H1 (cell line): ENCODE measurements at regions not wholly inside any gene's neighbourhood (a gene's known extent, or its start where the extent isn't known, plus 50 kb on each side); places are given as distances from the start of the nearest gene placed in this dataset.

ENCODE experiments used
- CTCF ChIA-PET: fragments of 300-600 bp; sonication (Branson Sonifier 250); formaldehyde crosslinking; loops from one replicate; lab custom pipeline; 2021; ENCODE audit not compliant: partially characterized antibody; lab: Charles Lee
- POLR2A ChIA-PET: fragments of 300-600 bp; sonication (Branson Sonifier 250); formaldehyde crosslinking; loops from one replicate; lab custom pipeline; 2021; ENCODE audit warnings: inconsistent platforms; ENCODE audit not compliant: partially characterized antibody; lab: Charles Lee
- DNase-seq, 2 experiments: peaks; one replicate each; pipeline versions ENCODE4 v3.0.0 to v3.0.0-alpha.2; 2010 to 2022; ENCODE audit warnings: low spot score in 2 of 2, low read depth in 1 of 2, mixed read lengths in 1 of 2
- FAIRE-seq: peaks from 2 replicates; lab custom pipeline; 2011; peaks lifted over from hg19 to GRCh38; lab: Jason Lieb, UNC
- H2AFZ ChIP-seq: 2 replicates; pipeline ENCODE4 v1.8.1; 2012; ENCODE audit warnings: low read length, inconsistent platforms
- H2AK5ac ChIP-seq: 2 replicates; pipeline ENCODE4 v1.6.1; 2013; ENCODE audit warnings: low read depth, low read length
- H2BK120ac ChIP-seq: replicated peaks from 2 replicates; pipeline ENCODE3; 2013; ENCODE audit warnings: low read depth, low read length, inconsistent platforms
- H2BK12ac ChIP-seq: 2 replicates; pipeline ENCODE4 v1.6.1; 2013; ENCODE audit warnings: low read depth, low read length
- H2BK15ac ChIP-seq: 2 replicates; pipeline ENCODE4 v1.6.1; 2013; ENCODE audit warnings: low read length
- H2BK20ac ChIP-seq: 2 replicates; pipeline ENCODE4 v1.6.1; 2013; ENCODE audit warnings: low read length
- H2BK5ac ChIP-seq: 2 replicates; pipeline ENCODE4 v1.6.1; 2013; ENCODE audit warnings: low read depth, low read length
- H3K14ac ChIP-seq: 2 replicates; pipeline ENCODE4 v1.6.1; 2013; ENCODE audit warnings: inconsistent platforms; ENCODE audit not compliant: insufficient read length
- H3K18ac ChIP-seq: 2 replicates; pipeline ENCODE4 v1.6.1; 2013; ENCODE audit warnings: low read length; ENCODE audit errors: extremely low read depth
- H3K23ac ChIP-seq: 2 replicates; pipeline ENCODE4 v1.6.1; 2013; ENCODE audit warnings: inconsistent platforms; ENCODE audit not compliant: insufficient read length
- H3K23me2 ChIP-seq: 2 replicates; pipeline ENCODE4 v1.6.1; 2013; ENCODE audit warnings: low read depth, low read length
- H3K27ac ChIP-seq: 2 replicates; pipeline ENCODE4 v1.6.1; 2011; ENCODE audit warnings: low read depth, low read length, inconsistent platforms
- H3K27me3 ChIP-seq, 4 experiments: replicated peaks in 1 of 4; 1 replicate in 1 of 4; 2 replicates in 3 of 4; pipeline versions ENCODE4 v1.6.1 to v1.8.1; 2011 to 2013; ENCODE audit warnings: low read length in 3 of 4, mild to moderate bottlenecking in 3 of 4, inconsistent platforms in 2 of 4, mixed read lengths in 2 of 4, moderate library complexity in 1 of 4; ENCODE audit not compliant: control insufficient read depth in 3 of 4, insufficient read depth in 3 of 4; ENCODE audit errors: extremely low read depth in 1 of 4
- H3K36me3 ChIP-seq, 4 experiments: 2 replicates each; pipeline versions ENCODE4 v1.6.1 to v1.8.1; 2011 to 2013; ENCODE audit warnings: mild to moderate bottlenecking in 4 of 4, low read length in 3 of 4, moderate library complexity in 2 of 4, control low read depth in 1 of 4, inconsistent platforms in 1 of 4; ENCODE audit not compliant: insufficient read depth in 4 of 4, control insufficient read depth in 2 of 4
- H3K4ac ChIP-seq: replicated peaks from 2 replicates; pipeline ENCODE3; 2013; ENCODE audit warnings: low read length, low read depth, mixed read lengths, inconsistent platforms; ENCODE audit not compliant: insufficient read length
- H3K4me1 ChIP-seq, 4 experiments: replicated peaks in 1 of 4; 1 replicate in 1 of 4; 2 replicates in 3 of 4; pipeline versions ENCODE4 v1.6.1 to v1.8.1; 2011 to 2013; ENCODE audit warnings: low read length in 3 of 4, inconsistent platforms in 2 of 4, mixed read lengths in 1 of 4; ENCODE audit not compliant: insufficient read depth in 4 of 4, control insufficient read depth in 3 of 4
- H3K4me2 ChIP-seq, 2 experiments: 2 replicates each; pipeline versions ENCODE4 v1.6.1 to v1.8.1; 2011 to 2013; ENCODE audit warnings: low read depth in 2 of 2, low read length in 2 of 2, control low read depth in 1 of 2, inconsistent platforms in 1 of 2, mild to moderate bottlenecking in 1 of 2; ENCODE audit not compliant: insufficient read depth in 1 of 2
- H3K4me3 ChIP-seq, 4 experiments: fragments of 200-600, 300-600 bp in 1 of 4; sonication (generic), shearing (Covaris generic), sonication (Bioruptor Twin) in 1 of 4; 2 replicates each; pipeline versions ENCODE4 v1.5.1 to v1.8.1; 2011 to 2016; ENCODE audit warnings: low read length in 4 of 4, low read depth in 3 of 4, control low read depth in 2 of 4, inconsistent platforms in 2 of 4, mild to moderate bottlenecking in 2 of 4, mixed read lengths in 1 of 4, moderate library complexity in 1 of 4; ENCODE audit not compliant: insufficient read depth in 2 of 4; ENCODE audit errors: extremely low read depth in 1 of 4
- H3K56ac ChIP-seq: replicated peaks from 2 replicates; pipeline ENCODE3; 2013; ENCODE audit warnings: low read depth, mild to moderate bottlenecking, mixed read lengths, low read length, inconsistent platforms; ENCODE audit not compliant: insufficient read length
- H3K79me1 ChIP-seq: 2 replicates; pipeline ENCODE4 v1.6.1; 2013; ENCODE audit warnings: low read depth, low read length, control low read depth
- H3K79me2 ChIP-seq, 2 experiments: 2 replicates each; pipeline versions ENCODE4 v1.6.1 to v1.8.1; 2012 to 2013; ENCODE audit warnings: low read length in 2 of 2, mild to moderate bottlenecking in 2 of 2, inconsistent platforms in 1 of 2; ENCODE audit not compliant: insufficient read depth in 2 of 2, control insufficient read depth in 1 of 2
- H3K9ac ChIP-seq, 4 experiments: replicated peaks in 1 of 4; 1 replicate in 1 of 4; 2 replicates in 3 of 4; pipeline versions ENCODE4 v1.6.1 to v1.8.1; 2011 to 2013; ENCODE audit warnings: low read depth in 3 of 4, low read length in 3 of 4, control low read depth in 2 of 4, mild to moderate bottlenecking in 2 of 4, moderate library complexity in 2 of 4, inconsistent platforms in 1 of 4; ENCODE audit errors: extremely low read depth in 1 of 4
- H3K9me3 ChIP-seq, 2 experiments: 2 replicates each; pipeline versions ENCODE4 v1.6.1 to v1.8.1; 2012 to 2013; ENCODE audit warnings: mild to moderate bottlenecking in 2 of 2, moderate library complexity in 2 of 2, control low read depth in 1 of 2, inconsistent platforms in 1 of 2, low read depth in 1 of 2, low read length in 1 of 2, mixed read lengths in 1 of 2; ENCODE audit not compliant: insufficient read depth in 2 of 2
- H4K20me1 ChIP-seq, 2 experiments: replicated peaks in 1 of 2; 2 replicates each; pipeline versions ENCODE3 to v1.8.1; 2011 to 2013; ENCODE audit warnings: inconsistent platforms in 2 of 2, low read length in 2 of 2, mild to moderate bottlenecking in 1 of 2; ENCODE audit not compliant: insufficient read depth in 2 of 2, control insufficient read depth in 1 of 2
- H4K5ac ChIP-seq: 2 replicates; pipeline ENCODE4 v1.6.1; 2013; ENCODE audit warnings: low read length, low read depth, mixed read lengths, inconsistent platforms; ENCODE audit not compliant: insufficient read length
- H4K8ac ChIP-seq: 2 replicates; pipeline ENCODE4 v1.8.0; 2013; ENCODE audit warnings: mild to moderate bottlenecking, moderate library complexity, low read length, inconsistent platforms; ENCODE audit not compliant: insufficient read depth; ENCODE audit errors: extremely low read depth
- H4K91ac ChIP-seq: replicated peaks from 2 replicates; pipeline ENCODE3; 2013; ENCODE audit warnings: low read length, mixed read lengths, inconsistent platforms; ENCODE audit not compliant: insufficient read length
- BRCA1 ChIP-seq: IDR thresholded peaks from 2 replicates; pipeline ENCODE4 v1.6.1; 2012; ENCODE audit warnings: low read depth, low read length, improper control_type of control experiment
- CBX8 ChIP-seq: fragments of 300-800, 300-1000 bp; sonication (generic); IDR thresholded peaks from 2 replicates; pipeline ENCODE4 v1.7.1; 2016; ENCODE audit warnings: low read depth, low read length, borderline replicate concordance
- CEBPB ChIP-seq: IDR thresholded peaks from 2 replicates; pipeline ENCODE4 v1.6.1; 2012; ENCODE audit warnings: low read depth, low read length
- CTBP2 ChIP-seq: IDR thresholded peaks from 2 replicates; pipeline ENCODE4 v1.7.0; 2011; ENCODE audit warnings: borderline replicate concordance, mild to moderate bottlenecking, moderate library complexity, mixed read lengths, low read length; ENCODE audit not compliant: insufficient read depth, insufficient read length
- EP300 ChIP-seq, 2 experiments: IDR thresholded peaks; 1 replicate in 1 of 2; 2 replicates in 1 of 2; pipeline ENCODE4 v1.6.1; 2011 to 2012; ENCODE audit warnings: low read depth in 2 of 2, low read length in 2 of 2, mild to moderate bottlenecking in 2 of 2, borderline replicate concordance in 1 of 2, inconsistent platforms in 1 of 2, moderate library complexity in 1 of 2
- EZH2 ChIP-seq: fragments of 200-600 bp; sonication (generic); IDR thresholded peaks from 2 replicates; pipeline ENCODE4 v1.7.1; 2012; ENCODE audit warnings: low read depth, mild to moderate bottlenecking, moderate library complexity, low read length, inconsistent platforms; ENCODE audit not compliant: severe bottlenecking
- NANOG ChIP-seq: IDR thresholded peaks from 2 replicates; pipeline ENCODE4 v1.6.1; 2011; ENCODE audit warnings: low read length, low read depth, mild to moderate bottlenecking, inconsistent platforms; ENCODE audit not compliant: insufficient read depth, poor library complexity, severe bottlenecking
- POLR2A ChIP-seq, 2 experiments: IDR thresholded peaks; 1 replicate in 1 of 2; 2 replicates in 1 of 2; pipeline ENCODE4 v1.6.1; 2011; ENCODE audit warnings: low read depth in 2 of 2, low read length in 2 of 2, mild to moderate bottlenecking in 2 of 2; ENCODE audit errors: control extremely low read depth in 1 of 2
- SIX5 ChIP-seq: IDR thresholded peaks from 2 replicates; pipeline ENCODE4 v1.6.1; 2011; ENCODE audit warnings: mild to moderate bottlenecking, low read depth, low read length
- SRF ChIP-seq: IDR thresholded peaks from 2 replicates; pipeline ENCODE4 v1.6.1; 2011; ENCODE audit warnings: mild to moderate bottlenecking, low read depth, low read length, moderate library complexity
- TEAD4 ChIP-seq: IDR thresholded peaks from 2 replicates; pipeline ENCODE4 v1.6.1; 2012; ENCODE audit warnings: low read depth, low read length, inconsistent platforms, mixed read lengths
- WGBS, 2 experiments: shearing (Covaris generic) in 1 of 2; methylation state at CpG; one replicate each; pipeline versions ENCODE4 v1.1.6 to v1.1.7; 2013 to 2015; ENCODE audit warnings: low lambda C conversion rate in 2 of 2, mixed read lengths in 2 of 2, inconsistent platforms in 1 of 2, low coverage in 1 of 2, missing lambda C conversion rate in 1 of 2; ENCODE audit not compliant: insufficient replicate concordance in 2 of 2, insufficient coverage in 1 of 2, insufficient read length in 1 of 2; ENCODE audit errors: extremely low coverage in 1 of 2, missing lambda C conversion rate in 1 of 2; 5-methylcytosine and 5-hydroxymethylcytosine counted together
- TF ChIP-seq, protein P1 (sequence below): IDR thresholded peaks from 2 replicates; pipeline ENCODE4 v1.6.1; 2011; ENCODE audit warnings: low read length, improper control_type of control experiment

DNA sequence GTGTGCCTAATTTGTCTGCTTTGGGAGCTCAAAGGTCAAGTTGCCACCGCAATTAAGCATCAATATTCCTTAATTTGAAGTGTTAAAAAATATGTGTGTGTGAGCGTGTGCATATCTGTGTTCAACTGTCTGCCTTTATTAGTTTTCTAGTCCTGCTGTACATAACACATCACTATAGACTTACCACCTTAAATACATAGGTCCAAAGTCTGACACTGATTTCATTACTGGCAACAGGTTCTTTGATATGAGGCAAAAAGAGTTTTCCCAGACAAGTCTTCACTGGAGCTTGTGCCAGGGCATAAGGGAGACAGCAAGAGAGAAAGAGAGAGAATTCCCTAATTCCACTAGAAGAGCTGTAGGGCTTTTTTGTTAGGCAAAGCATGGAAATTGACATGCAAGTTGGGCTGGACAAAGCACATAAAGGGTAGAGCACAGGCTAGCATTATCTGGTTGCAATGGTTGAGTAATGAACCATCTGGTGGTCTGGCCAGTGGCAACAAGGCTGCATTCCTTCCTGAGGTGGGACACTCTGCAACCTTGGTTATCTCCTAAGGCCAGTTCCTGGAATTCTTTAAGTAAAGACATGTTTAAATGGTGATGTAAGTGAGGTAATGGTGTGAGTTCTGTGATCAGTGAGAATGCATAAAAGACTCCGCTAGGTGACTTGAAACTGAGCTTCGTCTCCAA, 457.2 kb upstream of the ADAMTS5 start:
- no peaks in the 10 kb centered on the region for H3K27me3 ChIP-seq
- H3K23me2 ChIP-seq, result no peaks in the 10 kb centered on the region
- H2AK5ac ChIP-seq, result no peak overlapping the region
- no peaks in the 10 kb centered on the region for H3K79me2 ChIP-seq
- H2BK20ac ChIP-seq, result no peak overlapping the region
- H3K18ac ChIP-seq, result no peak overlapping the region
- H3K4me1 ChIP-seq, result peaks cover 0 to 10% (median 7%) of the 10 kb centered on the region in 4 experiments; a peak in 4 of 7 replicates
- H4K20me1 ChIP-seq, result no peaks in the 10 kb centered on the region
- 0 out of 2 replicates have a peak overlapping the region, but pooled peaks have one; percentile 19 for H2AFZ ChIP-seq
- H4K5ac ChIP-seq, result no peak overlapping the region
- no peak overlapping the region for H3K14ac ChIP-seq
- no peak overlapping the region for H3K27ac ChIP-seq
- H4K8ac ChIP-seq, result no peak overlapping the region
- no peaks in the 10 kb centered on the region for H3K36me3 ChIP-seq
- H3K4ac ChIP-seq, result no peak overlapping the region
- ChIA-PET POLR2A (no interaction called here), CTCF (interaction anchor here (0.7 to 2.1 kb wide), 10 partner anchors 13 to 858 kb away, joined by 3 to 8 read pairs (median 4); no protein-coding TSS in a partner anchor)
- no peak overlapping the region; a peak in 1 of 8 replicates for H3K4me3 ChIP-seq
- 0 out of 2 replicates have a peak overlapping the region, but pooled peaks have one; percentile 45 for H2BK12ac ChIP-seq
- no peak overlapping the region for H2BK120ac ChIP-seq
- no peak overlapping the region for H2BK5ac ChIP-seq
- H3K79me1 ChIP-seq, result no peaks in the 10 kb centered on the region
- H4K91ac ChIP-seq, result no peak overlapping the region
- H3K9me3 ChIP-seq, result no peaks in the 10 kb centered on the region
- H3K56ac ChIP-seq, result no peak overlapping the region
- 87% methylated on average over 4 of the region's 4 CpGs; no CpG with 5 or more reads in 1 of the 2 experiments for WGBS, 2 experiments
- H3K23ac ChIP-seq, result no peak overlapping the region
- DNase-seq (peak in 1 of 2 experiments; percentile 73), FAIRE-seq (peak; percentile 74)
- H2BK15ac ChIP-seq, result no peak overlapping the region
- H3K4me2 ChIP-seq, result peak overlapping the region; percentile 27 to 67; a peak in 3 of 4 replicates
- no peak overlapping the region for H3K9ac ChIP-seq
- no peak for TF ChIP-seq CBX8
- no peak for TF ChIP-seq BRCA1
- no peak for TF ChIP-seq CEBPB
- TF ChIP-seq NANOG, result peak; percentile 55
- TF ChIP-seq EP300 (IDR thresholded peaks at IDR 0.05; ENCODE audit: borderline replicate concordance in 1 of 2, low read depth in 2 of 2, low read length in 2 of 2), result peak in 1 of 2 experiments; percentile 18; a peak in 1 of 3 replicates
- TF ChIP-seq, protein P1, sequence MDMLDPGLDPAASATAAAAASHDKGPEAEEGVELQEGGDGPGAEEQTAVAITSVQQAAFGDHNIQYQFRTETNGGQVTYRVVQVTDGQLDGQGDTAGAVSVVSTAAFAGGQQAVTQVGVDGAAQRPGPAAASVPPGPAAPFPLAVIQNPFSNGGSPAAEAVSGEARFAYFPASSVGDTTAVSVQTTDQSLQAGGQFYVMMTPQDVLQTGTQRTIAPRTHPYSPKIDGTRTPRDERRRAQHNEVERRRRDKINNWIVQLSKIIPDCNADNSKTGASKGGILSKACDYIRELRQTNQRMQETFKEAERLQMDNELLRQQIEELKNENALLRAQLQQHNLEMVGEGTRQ, result no peak
- TF ChIP-seq TEAD4, result 0 out of 2 replicates have a peak, but pooled peaks have one; percentile 53
- no peak for TF ChIP-seq SIX5
- TF ChIP-seq SRF, result no peak
- TF ChIP-seq CTBP2, result no peak
- no peak for TF ChIP-seq POLR2A (IDR thresholded peaks at IDR 0.05; ENCODE audit: control extremely low read depth in 1 of 2, low read depth in 2 of 2, low read length in 2 of 2)
- TF ChIP-seq EZH2, result no peak
